ENCODE measurements at regions not wholly inside any gene's neighbourhood (a gene's known extent, or its start where the extent isn't known, plus 50 kb on each side); places are given as distances from the start of the nearest gene placed in this dataset.
A peak's percentile ranks its signal among the peaks of the same experiment; 100 is the strongest.

DNA sequence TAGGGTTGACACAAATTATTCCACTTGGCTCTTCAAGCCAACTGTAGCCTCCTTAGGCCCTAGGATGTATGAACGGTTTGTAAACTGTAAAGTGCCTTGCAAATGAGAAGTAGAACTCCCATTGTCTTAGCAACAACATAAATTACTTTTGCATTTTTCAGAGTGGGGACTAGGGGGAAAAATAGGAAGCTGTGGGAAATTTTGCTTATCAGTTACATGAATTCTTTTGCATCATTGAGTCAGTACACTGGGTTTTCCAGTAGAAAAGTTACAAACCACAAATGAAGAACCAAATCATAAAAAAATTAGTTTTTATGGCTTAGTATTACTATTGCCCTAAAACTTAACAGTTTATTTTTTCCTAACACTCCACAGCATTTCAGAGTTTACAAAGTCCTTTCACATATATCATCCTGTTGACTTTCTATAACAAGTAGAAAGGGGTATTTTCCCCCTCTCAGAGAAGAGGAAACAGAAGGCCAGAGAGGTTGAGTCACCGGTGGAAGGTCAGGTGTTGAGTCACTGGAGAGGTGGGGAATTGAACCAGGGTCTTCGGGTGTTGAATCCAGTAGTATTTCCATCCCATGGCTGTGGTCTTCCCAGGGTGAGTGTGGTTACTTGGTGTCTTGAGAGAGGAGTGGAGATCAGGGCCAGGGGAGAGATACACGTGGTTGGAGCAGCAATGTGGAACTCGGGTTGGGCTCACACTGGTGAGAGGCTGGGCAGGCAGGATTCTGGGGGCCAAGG is 71.9 kb upstream of the USP24 start:
- H3K79me1 ChIP-seq (replicated peaks; ENCODE audit: low read length, poor library complexity, severe bottlenecking) = no peaks in the 10 kb centered on the region
- H3K36me3 ChIP-seq (ENCODE audit: control insufficient read depth in 1 of 2, insufficient read depth in 2 of 2, low read depth in 1 of 2, low read length in 2 of 2) = no peaks in the 10 kb centered on the region
- H3K27ac ChIP-seq (ENCODE audit: low read length, poor library complexity, severe bottlenecking) = no peak overlapping the region
- H2BK5ac ChIP-seq (ENCODE audit: low read depth, low read length, poor library complexity, severe bottlenecking) = no peak overlapping the region
- no peak overlapping the region for H3K14ac ChIP-seq (ENCODE audit: low read length in 2 of 2)
- no peaks in the 10 kb centered on the region for H3K4me1 ChIP-seq (ENCODE audit: control insufficient read depth, insufficient read depth, low read depth, low read length)
- H3K9me3 ChIP-seq (ENCODE audit: control insufficient read depth, low read length) = no peaks in the 10 kb centered on the region
- H2BK15ac ChIP-seq (ENCODE audit: low read depth, poor library complexity, severe bottlenecking) = no peak overlapping the region
- peak; percentile 30 for DNase-seq
- H3K18ac ChIP-seq (ENCODE audit: low read depth in 1 of 2, low read length in 2 of 2) = peak overlapping the region in 1 of 2 experiments; percentile 37
- H2AK5ac ChIP-seq (ENCODE audit: low read length, severe bottlenecking) = no peak overlapping the region
- H3K4me3 ChIP-seq (ENCODE audit: insufficient read depth in 1 of 2, low read depth in 1 of 2, low read length in 2 of 2) = no peak overlapping the region
- H2AFZ ChIP-seq (ENCODE audit: low read depth, low read length) = no peak overlapping the region
- H2BK120ac ChIP-seq (ENCODE audit: low read depth, low read length) = no peak overlapping the region
- no peak overlapping the region for H3K23ac ChIP-seq (ENCODE audit: low read length in 2 of 2)
- no peak overlapping the region for H3K4me2 ChIP-seq (ENCODE audit: low read length, poor library complexity, severe bottlenecking)
- no peak overlapping the region for H3K9ac ChIP-seq (ENCODE audit: low read length)
- no peaks in the 10 kb centered on the region for H3K27me3 ChIP-seq (ENCODE audit: control insufficient read depth in 1 of 2, insufficient read depth in 1 of 2, low read length in 2 of 2)
- H4K8ac ChIP-seq (ENCODE audit: low read length) = peak overlapping the region; percentile 87
- H3K4ac ChIP-seq (ENCODE audit: low read depth in 1 of 2, low read length in 2 of 2) = peak overlapping the region in 1 of 2 experiments; percentile 13
- H2BK12ac ChIP-seq (ENCODE audit: low read length in 2 of 2) = peak overlapping the region in 1 of 2 experiments; percentile 47
- no peak overlapping the region for H4K91ac ChIP-seq (ENCODE audit: low read length)
- WGBS = 49% methylated on average over 4 of the region's 5 CpGs

DNA sequence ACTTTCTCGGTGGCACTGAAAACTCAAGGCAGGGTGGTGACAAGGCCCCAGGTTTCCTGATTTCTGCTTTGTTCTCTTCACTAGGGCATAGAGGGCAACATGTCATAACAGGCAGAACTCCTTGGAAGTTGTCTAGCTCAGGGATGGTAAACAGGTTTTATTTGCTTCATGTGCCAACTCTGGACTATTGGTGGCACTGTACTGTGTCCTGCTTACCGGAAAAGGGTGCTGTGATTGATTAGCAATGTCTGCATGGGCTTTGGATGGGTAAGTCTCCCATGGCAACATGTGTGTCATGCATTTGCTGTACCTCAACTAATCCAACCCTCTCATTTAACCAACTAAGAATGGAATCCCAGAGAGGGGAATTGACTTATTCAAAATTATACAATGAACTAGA is 70.7 kb upstream of the USP24 start:
- Histone ChIP-seq H4K91ac (ENCODE audit: low read length) (no peak overlapping the region), H3K9ac (ENCODE audit: low read length) (peak overlapping the region; percentile 56), H3K9me3 (ENCODE audit: control insufficient read depth, low read length) (no peaks in the 10 kb centered on the region), H3K27me3 (ENCODE audit: control insufficient read depth in 1 of 2, insufficient read depth in 1 of 2, low read length in 2 of 2) (no peaks in the 10 kb centered on the region), H2BK5ac (ENCODE audit: low read depth, low read length, poor library complexity, severe bottlenecking) (no peak overlapping the region), H3K14ac (ENCODE audit: low read length in 2 of 2) (no peak overlapping the region), H2BK120ac (ENCODE audit: low read depth, low read length) (no peak overlapping the region), H4K8ac (ENCODE audit: low read length) (peak overlapping the region; percentile 69), H3K18ac (ENCODE audit: low read depth in 1 of 2, low read length in 2 of 2) (no peak overlapping the region), H3K4me3 (ENCODE audit: insufficient read depth in 1 of 2, low read depth in 1 of 2, low read length in 2 of 2) (no peak overlapping the region), H3K79me1 (replicated peaks; ENCODE audit: low read length, poor library complexity, severe bottlenecking) (no peaks in the 10 kb centered on the region), H3K36me3 (ENCODE audit: control insufficient read depth in 1 of 2, insufficient read depth in 2 of 2, low read depth in 1 of 2, low read length in 2 of 2) (no peaks in the 10 kb centered on the region), H3K23ac (ENCODE audit: low read length in 2 of 2) (no peak overlapping the region), H2BK12ac (ENCODE audit: low read length in 2 of 2) (peak overlapping the region in 1 of 2 experiments; percentile 37), H2AFZ (ENCODE audit: low read depth, low read length) (no peak overlapping the region), H2AK5ac (ENCODE audit: low read length, severe bottlenecking) (no peak overlapping the region), H3K4me1 (ENCODE audit: control insufficient read depth, insufficient read depth, low read depth, low read length) (no peaks in the 10 kb centered on the region), H3K4me2 (ENCODE audit: low read length, poor library complexity, severe bottlenecking) (no peak overlapping the region), H3K27ac (ENCODE audit: low read length, poor library complexity, severe bottlenecking) (no peak overlapping the region), H3K4ac (ENCODE audit: low read depth in 1 of 2, low read length in 2 of 2) (no peak overlapping the region), H2BK15ac (ENCODE audit: low read depth, poor library complexity, severe bottlenecking) (no peak overlapping the region)
- 95% methylated on average over 1 of the region's 2 CpGs for WGBS
- no peak for DNase-seq

DNA sequence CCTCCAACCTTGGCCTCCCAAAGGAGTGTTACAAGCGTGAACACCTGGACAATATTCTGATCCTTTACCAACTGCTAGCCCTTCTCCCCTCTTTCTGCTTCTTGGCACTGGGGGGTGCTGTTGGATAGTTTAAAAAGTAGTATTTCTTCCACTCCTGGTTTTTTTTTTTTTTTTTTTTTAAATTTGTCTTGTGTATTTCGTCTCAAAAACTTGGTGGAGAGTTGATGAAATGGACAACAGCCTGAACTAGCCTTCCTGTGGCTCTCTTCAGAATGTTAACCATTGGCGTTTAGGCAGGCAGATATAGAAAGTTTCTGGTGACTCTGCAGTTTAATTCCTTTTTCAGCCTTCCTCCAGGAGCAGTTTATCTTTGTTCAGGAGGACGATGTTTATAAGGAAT is 69.7 kb upstream of the USP24 start:
- no peak overlapping the region for H2BK120ac ChIP-seq (ENCODE audit: low read depth, low read length)
- H3K4me3 ChIP-seq (ENCODE audit: insufficient read depth in 1 of 2, low read depth in 1 of 2, low read length in 2 of 2) = no peak overlapping the region
- H3K9ac ChIP-seq (ENCODE audit: low read length) = peak overlapping the region; percentile 56
- H3K18ac ChIP-seq (ENCODE audit: low read depth in 1 of 2, low read length in 2 of 2) = no peak overlapping the region
- H3K4me2 ChIP-seq (ENCODE audit: low read length, poor library complexity, severe bottlenecking) = no peak overlapping the region
- no peaks in the 10 kb centered on the region for H3K9me3 ChIP-seq (ENCODE audit: control insufficient read depth, low read length)
- no peak overlapping the region for H3K4ac ChIP-seq (ENCODE audit: low read depth in 1 of 2, low read length in 2 of 2)
- WGBS = 40% methylated on average over 2 of the region's 4 CpGs
- no peak overlapping the region for H2BK15ac ChIP-seq (ENCODE audit: low read depth, poor library complexity, severe bottlenecking)
- DNase-seq = peak; percentile 67
- no peak overlapping the region for H4K91ac ChIP-seq (ENCODE audit: low read length)
- H3K27me3 ChIP-seq (ENCODE audit: control insufficient read depth in 1 of 2, insufficient read depth in 1 of 2, low read length in 2 of 2) = no peaks in the 10 kb centered on the region
- no peaks in the 10 kb centered on the region for H3K4me1 ChIP-seq (ENCODE audit: control insufficient read depth, insufficient read depth, low read depth, low read length)
- H3K36me3 ChIP-seq (ENCODE audit: control insufficient read depth in 1 of 2, insufficient read depth in 2 of 2, low read depth in 1 of 2, low read length in 2 of 2) = no peaks in the 10 kb centered on the region
- H3K27ac ChIP-seq (ENCODE audit: low read length, poor library complexity, severe bottlenecking) = no peak overlapping the region
- H2AFZ ChIP-seq (ENCODE audit: low read depth, low read length) = no peak overlapping the region
- H3K23ac ChIP-seq (ENCODE audit: low read length in 2 of 2) = no peak overlapping the region
- no peaks in the 10 kb centered on the region for H3K79me1 ChIP-seq (replicated peaks; ENCODE audit: low read length, poor library complexity, severe bottlenecking)
- H2BK12ac ChIP-seq (ENCODE audit: low read length in 2 of 2) = no peak overlapping the region
- H2BK5ac ChIP-seq (ENCODE audit: low read depth, low read length, poor library complexity, severe bottlenecking) = no peak overlapping the region
- H4K8ac ChIP-seq (ENCODE audit: low read length) = no peak overlapping the region
- no peak overlapping the region for H3K14ac ChIP-seq (ENCODE audit: low read length in 2 of 2)
- no peak overlapping the region for H2AK5ac ChIP-seq (ENCODE audit: low read length, severe bottlenecking)

DNA sequence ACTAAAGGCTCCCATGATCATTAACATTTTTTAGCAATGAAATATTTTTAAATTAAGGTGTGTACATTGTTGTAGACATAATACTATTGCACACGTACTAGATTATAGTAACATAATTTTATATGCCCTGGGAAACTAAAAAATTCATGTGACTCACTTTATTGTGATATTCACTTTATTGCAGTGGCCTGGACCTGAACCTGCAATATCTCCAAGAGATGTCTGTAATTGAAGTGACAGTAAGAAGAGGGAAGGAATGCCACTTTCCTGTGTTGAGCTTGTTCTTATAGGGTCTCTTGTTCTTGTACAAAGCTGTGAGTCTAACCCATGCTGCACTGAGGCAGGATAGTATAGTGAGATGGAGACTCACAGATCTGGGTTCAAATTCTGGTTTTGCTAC is 66.9 kb upstream of the USP24 start:
- Histone ChIP-seq H3K27me3 (ENCODE audit: control insufficient read depth in 1 of 2, insufficient read depth in 1 of 2, low read length in 2 of 2) (no peaks in the 10 kb centered on the region), H3K4me3 (ENCODE audit: insufficient read depth in 1 of 2, low read depth in 1 of 2, low read length in 2 of 2) (no peak overlapping the region), H3K4ac (ENCODE audit: low read depth in 1 of 2, low read length in 2 of 2) (no peak overlapping the region), H3K36me3 (ENCODE audit: control insufficient read depth in 1 of 2, insufficient read depth in 2 of 2, low read depth in 1 of 2, low read length in 2 of 2) (no peaks in the 10 kb centered on the region), H3K79me1 (replicated peaks; ENCODE audit: low read length, poor library complexity, severe bottlenecking) (no peaks in the 10 kb centered on the region), H3K27ac (ENCODE audit: low read length, poor library complexity, severe bottlenecking) (no peak overlapping the region), H3K18ac (ENCODE audit: low read depth in 1 of 2, low read length in 2 of 2) (no peak overlapping the region), H4K8ac (ENCODE audit: low read length) (no peak overlapping the region), H2AFZ (ENCODE audit: low read depth, low read length) (no peak overlapping the region), H3K9me3 (ENCODE audit: control insufficient read depth, low read length) (no peaks in the 10 kb centered on the region), H3K23ac (ENCODE audit: low read length in 2 of 2) (no peak overlapping the region), H2BK120ac (ENCODE audit: low read depth, low read length) (no peak overlapping the region), H3K14ac (ENCODE audit: low read length in 2 of 2) (no peak overlapping the region), H3K4me2 (ENCODE audit: low read length, poor library complexity, severe bottlenecking) (no peak overlapping the region), H2BK5ac (ENCODE audit: low read depth, low read length, poor library complexity, severe bottlenecking) (no peak overlapping the region), H2BK15ac (ENCODE audit: low read depth, poor library complexity, severe bottlenecking) (no peak overlapping the region), H3K4me1 (ENCODE audit: control insufficient read depth, insufficient read depth, low read depth, low read length) (peaks cover 4% of the 10 kb centered on the region), H3K9ac (ENCODE audit: low read length) (no peak overlapping the region), H2AK5ac (ENCODE audit: low read length, severe bottlenecking) (no peak overlapping the region), H2BK12ac (ENCODE audit: low read length in 2 of 2) (no peak overlapping the region), H4K91ac (ENCODE audit: low read length) (no peak overlapping the region)
- WGBS = no CpG with 5 or more reads among the region's 1 CpG
- DNase-seq = no peak
